ENCODE measurements at regions not wholly inside any gene's neighbourhood (a gene's known extent, or its start where the extent isn't known, plus 50 kb on each side); places are given as distances from the start of the nearest gene placed in this dataset.

GRCh38 chr22:27474112-27474571 is 327.4 kb downstream of the MN1 start:
- DNase-seq (ENCODE audit: low read depth) = no peak

GRCh38 chr22:27474711-27475547 is 326.6 kb downstream of the MN1 start:
- peak; percentile 95 for DNase-seq (ENCODE audit: low read depth)

GRCh38 chr22:27475548-27475897 is 326.0 kb downstream of the MN1 start:
- DNase-seq (ENCODE audit: low read depth) = no peak

- no peak for DNase-seq (ENCODE audit: low read depth)
Measured at GRCh38 chr22:27476318-27476717, 325.2 kb downstream of the MN1 start.

- peak; percentile 71 for DNase-seq (ENCODE audit: low read depth)
Measured at GRCh38 chr22:27476729-27477128, 324.8 kb downstream of the MN1 start.

- DNase-seq (ENCODE audit: low read depth) = no peak
Measured at GRCh38 chr22:27477171-27477570, 324.4 kb downstream of the MN1 start.

GRCh38 chr22:27480487-27480886 is 321.1 kb downstream of the MN1 start:
- no peak for DNase-seq (ENCODE audit: low read depth)

GRCh38 chr22:27482402-27482801 is 319.2 kb downstream of the MN1 start:
- no peak for DNase-seq (ENCODE audit: low read depth)

- DNase-seq (ENCODE audit: low read depth) = no peak
Measured at GRCh38 chr22:27483095-27483785, 318.3 kb downstream of the MN1 start.

GRCh38 chr22:27485842-27486241 is 315.7 kb downstream of the MN1 start:
- no peak for DNase-seq (ENCODE audit: low read depth)

GRCh38 chr22:27487600-27488452 is 313.7 kb downstream of the MN1 start:
- DNase-seq (ENCODE audit: low read depth) = peak; percentile 57

- peak; percentile 46 for DNase-seq (ENCODE audit: low read depth)
Measured at GRCh38 chr22:27488456-27489177, 312.9 kb downstream of the MN1 start.

- peak; percentile 54 for DNase-seq (ENCODE audit: low read depth)
Measured at GRCh38 chr22:27489178-27489675, 312.3 kb downstream of the MN1 start.

GRCh38 chr22:27490080-27490479 is 311.5 kb downstream of the MN1 start:
- DNase-seq (ENCODE audit: low read depth) = no peak

- no peak for DNase-seq (ENCODE audit: low read depth)
Measured at GRCh38 chr22:27491888-27492287, 309.7 kb downstream of the MN1 start.

- peak; percentile 15 for DNase-seq (ENCODE audit: low read depth)
Measured at GRCh38 chr22:27492566-27493201, 308.9 kb downstream of the MN1 start.

- no peak for DNase-seq (ENCODE audit: low read depth)
Measured at GRCh38 chr22:27493796-27494195, 307.8 kb downstream of the MN1 start.

- no peak for DNase-seq (ENCODE audit: low read depth)
Measured at GRCh38 chr22:27494785-27495184, 306.8 kb downstream of the MN1 start.

- no peak for DNase-seq (ENCODE audit: low read depth)
Measured at GRCh38 chr22:27495325-27495724, 306.2 kb downstream of the MN1 start.

- DNase-seq (ENCODE audit: low read depth) = no peak
Measured at GRCh38 chr22:27499121-27499520, 302.4 kb downstream of the MN1 start.

Measured in EH (cell line).